ENCODE measurements at regions not wholly inside any gene's neighbourhood (a gene's known extent, or its start where the extent isn't known, plus 50 kb on each side); places are given as distances from the start of the nearest gene placed in this dataset.

DNA sequence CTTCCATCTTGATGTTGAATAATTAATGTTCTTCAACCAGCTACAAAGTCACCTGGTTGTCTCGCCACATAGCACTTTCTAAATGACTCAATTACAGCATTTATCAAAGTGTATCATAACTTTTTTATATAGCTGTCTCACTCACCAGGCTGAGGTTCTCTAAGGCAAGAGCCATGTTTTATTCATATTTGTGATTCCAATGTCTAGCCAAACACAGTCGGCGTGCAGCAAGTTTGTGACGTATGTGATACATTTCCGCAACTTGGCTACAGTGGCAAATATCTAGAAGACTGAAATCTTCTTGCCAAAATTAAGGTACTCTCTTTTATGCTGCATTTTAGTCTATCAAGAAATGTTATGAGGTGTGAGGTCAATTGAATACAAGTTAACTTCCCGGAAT lies 94.2 kb upstream of the WASF3 start:
- peaks cover 0 to 19% of the 10 kb centered on the region in 2 donors for H3K4me1 ChIP-seq (ENCODE audit: control insufficient read depth in 1 of 2, low read depth in 2 of 2)
- no peak overlapping the region for H3K27ac ChIP-seq
- no peak for ATAC-seq (ENCODE audit: insufficient number of reproducible peaks, low FRiP score, low read depth)
- no peak for DNase-seq (ENCODE audit: low spot score)
- H3K9me3 ChIP-seq: no peaks in the 10 kb centered on the region
- no peaks in the 10 kb centered on the region for H3K36me3 ChIP-seq
- no peaks in the 10 kb centered on the region for H3K27me3 ChIP-seq (replicated peaks; ENCODE audit: insufficient read depth)
- TF ChIP-seq, protein P1, sequence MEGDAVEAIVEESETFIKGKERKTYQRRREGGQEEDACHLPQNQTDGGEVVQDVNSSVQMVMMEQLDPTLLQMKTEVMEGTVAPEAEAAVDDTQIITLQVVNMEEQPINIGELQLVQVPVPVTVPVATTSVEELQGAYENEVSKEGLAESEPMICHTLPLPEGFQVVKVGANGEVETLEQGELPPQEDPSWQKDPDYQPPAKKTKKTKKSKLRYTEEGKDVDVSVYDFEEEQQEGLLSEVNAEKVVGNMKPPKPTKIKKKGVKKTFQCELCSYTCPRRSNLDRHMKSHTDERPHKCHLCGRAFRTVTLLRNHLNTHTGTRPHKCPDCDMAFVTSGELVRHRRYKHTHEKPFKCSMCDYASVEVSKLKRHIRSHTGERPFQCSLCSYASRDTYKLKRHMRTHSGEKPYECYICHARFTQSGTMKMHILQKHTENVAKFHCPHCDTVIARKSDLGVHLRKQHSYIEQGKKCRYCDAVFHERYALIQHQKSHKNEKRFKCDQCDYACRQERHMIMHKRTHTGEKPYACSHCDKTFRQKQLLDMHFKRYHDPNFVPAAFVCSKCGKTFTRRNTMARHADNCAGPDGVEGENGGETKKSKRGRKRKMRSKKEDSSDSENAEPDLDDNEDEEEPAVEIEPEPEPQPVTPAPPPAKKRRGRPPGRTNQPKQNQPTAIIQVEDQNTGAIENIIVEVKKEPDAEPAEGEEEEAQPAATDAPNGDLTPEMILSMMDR (IDR thresholded peaks at IDR 0.05): no peak
- no peak overlapping the region for H3K4me3 ChIP-seq

DNA sequence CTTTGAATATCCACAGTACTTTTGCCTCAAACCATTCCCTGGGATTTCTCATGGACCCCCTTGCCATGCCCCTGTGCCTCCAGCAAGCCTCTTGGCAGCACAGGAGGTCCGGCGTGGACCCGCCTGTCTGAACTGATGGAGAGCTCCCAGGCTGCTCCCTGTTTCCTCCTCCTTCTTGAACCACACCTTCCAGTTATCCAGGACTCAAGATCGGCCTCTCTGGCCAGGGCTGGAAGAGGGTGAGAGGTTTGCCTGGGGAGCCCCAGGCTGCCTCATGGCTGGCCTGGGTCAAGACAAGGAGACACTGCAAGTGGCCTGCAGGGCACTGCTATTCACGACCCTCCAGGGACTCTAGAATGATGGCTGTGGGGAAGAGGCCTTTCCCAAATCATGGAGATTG lies 93.6 kb upstream of the WASF3 start:
- Histone ChIP-seq H3K4me1 (ENCODE audit: control insufficient read depth in 1 of 2, low read depth in 2 of 2) (peaks cover 0 to 13% of the 10 kb centered on the region in 2 donors), H3K27me3 (replicated peaks; ENCODE audit: insufficient read depth) (no peaks in the 10 kb centered on the region)
- TF ChIP-seq, protein P1 (IDR thresholded peaks at IDR 0.05): no peak

DNA sequence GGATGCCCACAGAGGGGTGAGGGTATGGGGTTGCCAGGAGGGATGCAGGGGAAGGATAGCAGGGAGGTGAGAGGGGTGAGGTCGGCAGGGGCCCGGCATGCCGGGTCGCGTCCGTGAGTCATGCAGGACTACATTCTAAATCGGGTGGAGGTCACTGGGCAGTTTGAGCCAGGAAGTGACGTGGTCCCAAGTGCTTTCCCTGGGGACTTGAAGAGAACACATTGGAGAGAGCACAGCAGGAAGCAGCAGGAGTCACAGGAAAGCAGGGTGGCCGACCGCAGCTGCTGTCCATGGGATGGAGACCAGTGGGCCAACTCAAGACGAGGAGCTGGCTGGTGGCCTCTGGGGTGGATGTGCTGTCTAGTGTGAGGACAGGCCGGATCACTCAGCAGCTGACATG lies 92.0 kb upstream of the WASF3 start:
- Histone ChIP-seq H3K36me3 (no peaks in the 10 kb centered on the region), H3K4me1 (ENCODE audit: control insufficient read depth in 1 of 2, low read depth in 2 of 2) (peaks cover 0 to 6% of the 10 kb centered on the region in 2 donors), H3K27me3 (replicated peaks; ENCODE audit: insufficient read depth) (no peaks in the 10 kb centered on the region), H3K4me3 (no peak overlapping the region), H3K27ac (no peak overlapping the region), H3K9me3 (no peaks in the 10 kb centered on the region)
- DNase-seq (ENCODE audit: low spot score) (no peak), ATAC-seq (ENCODE audit: insufficient number of reproducible peaks, low FRiP score, low read depth) (no peak)
- TF ChIP-seq, protein P1 (IDR thresholded peaks at IDR 0.05): no peak

More for the DNA sequence above, 93.6 kb upstream of the WASF3 start:
- ATAC-seq (ENCODE audit: insufficient number of reproducible peaks, low FRiP score, low read depth) (no peak), DNase-seq (ENCODE audit: low spot score) (no peak)
- Histone ChIP-seq H3K36me3 (no peaks in the 10 kb centered on the region), H3K27ac (no peak overlapping the region), H3K4me3 (no peak overlapping the region), H3K9me3 (no peaks in the 10 kb centered on the region)

DNA sequence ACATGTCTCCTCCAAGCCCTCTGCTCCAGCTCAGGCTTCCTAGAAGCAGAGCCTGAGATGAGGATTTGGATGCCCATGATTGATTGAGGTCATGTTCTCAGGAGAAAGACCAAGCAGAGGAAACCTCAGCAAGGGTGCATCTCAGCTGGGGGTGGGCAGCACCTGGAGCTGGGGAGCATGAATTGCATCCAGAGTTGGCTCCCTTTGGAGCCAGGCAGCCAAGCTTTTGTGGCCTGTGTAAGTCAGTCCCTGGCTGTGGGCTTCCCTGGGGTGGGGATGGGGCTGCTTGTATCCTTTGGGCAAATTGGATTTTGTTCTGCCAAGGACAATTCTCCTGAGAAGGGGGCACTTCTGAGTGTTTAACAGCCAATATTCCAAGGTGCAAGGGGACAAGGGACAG lies 91.5 kb upstream of the WASF3 start:
- H3K36me3 ChIP-seq: no peaks in the 10 kb centered on the region
- no peak overlapping the region for H3K27ac ChIP-seq
- H3K9me3 ChIP-seq: no peaks in the 10 kb centered on the region
- TF ChIP-seq, protein P1 (IDR thresholded peaks at IDR 0.05): no peak
- H3K4me3 ChIP-seq: no peak overlapping the region
- peaks cover 0 to 2% of the 10 kb centered on the region in 2 donors for H3K4me1 ChIP-seq (ENCODE audit: control insufficient read depth in 1 of 2, low read depth in 2 of 2)
- ATAC-seq (ENCODE audit: insufficient number of reproducible peaks, low FRiP score, low read depth): no peak
- H3K27me3 ChIP-seq (replicated peaks; ENCODE audit: insufficient read depth): no peaks in the 10 kb centered on the region
- no peak for DNase-seq (ENCODE audit: low spot score)

DNA sequence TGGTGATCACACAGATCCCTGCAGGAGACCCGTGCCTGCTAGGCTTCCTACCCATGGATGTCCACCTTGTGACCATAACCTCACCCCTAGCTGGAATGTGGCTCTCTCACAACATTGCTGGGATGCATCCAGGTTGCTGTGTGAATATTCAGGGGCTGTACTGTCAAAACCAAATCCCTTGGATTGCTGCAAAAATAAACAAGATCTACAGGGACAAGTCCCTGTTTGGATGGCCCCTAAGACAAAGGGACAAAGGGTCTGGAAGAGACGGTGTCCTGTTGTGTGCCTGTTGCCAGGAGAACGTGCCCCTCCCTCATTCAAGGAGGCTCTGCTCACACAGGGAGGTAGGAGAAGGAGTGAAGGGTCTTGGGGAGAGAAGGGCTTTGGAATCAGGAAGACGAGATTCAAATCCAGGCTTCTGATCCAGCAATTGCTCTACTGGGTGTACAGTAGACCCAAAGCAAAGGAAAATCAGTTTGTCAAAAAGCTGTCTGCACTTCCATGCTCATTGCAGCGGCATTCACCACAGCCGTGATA lies 89.2 kb upstream of the WASF3 start:
- Histone ChIP-seq H3K9me3 (no peaks in the 10 kb centered on the region), H3K36me3 (no peaks in the 10 kb centered on the region), H3K4me3 (no peak overlapping the region), H3K27ac (no peak overlapping the region), H3K4me1 (ENCODE audit: control insufficient read depth in 1 of 2, low read depth in 2 of 2) (no peaks in the 10 kb centered on the region), H3K27me3 (replicated peaks; ENCODE audit: insufficient read depth) (no peaks in the 10 kb centered on the region)
- TF ChIP-seq, protein P1 (IDR thresholded peaks at IDR 0.05): no peak
- DNase-seq (ENCODE audit: low spot score) (no peak), ATAC-seq (ENCODE audit: insufficient number of reproducible peaks, low FRiP score, low read depth) (no peak)

Measured in thoracic aorta (tissue), 2 donors.